LNCaP clone FGC (cell line): ENCODE measurements at regions not wholly inside any gene's neighbourhood (a gene's known extent, or its start where the extent isn't known, plus 50 kb on each side); places are given as distances from the start of the nearest gene placed in this dataset.

Source experiments
- DNase-seq: peaks from one replicate; pipeline ENCODE4 v3.0.0-alpha.2; 2011; ENCODE audit warnings: low read depth
- H3K4me3 ChIP-seq: 2 replicates; pipeline ENCODE4 v1.5.1; 2011; ENCODE audit warnings: mild to moderate bottlenecking, low read depth, low read length, control low read depth
- TF ChIP-seq, protein P1 (sequence below): IDR thresholded peaks from 2 replicates; pipeline ENCODE4 v1.5.1; 2012; ENCODE audit warnings: mild to moderate bottlenecking; ENCODE audit not compliant: control insufficient read depth, insufficient read depth; ENCODE audit errors: extremely low read depth

- TF ChIP-seq, protein P1, sequence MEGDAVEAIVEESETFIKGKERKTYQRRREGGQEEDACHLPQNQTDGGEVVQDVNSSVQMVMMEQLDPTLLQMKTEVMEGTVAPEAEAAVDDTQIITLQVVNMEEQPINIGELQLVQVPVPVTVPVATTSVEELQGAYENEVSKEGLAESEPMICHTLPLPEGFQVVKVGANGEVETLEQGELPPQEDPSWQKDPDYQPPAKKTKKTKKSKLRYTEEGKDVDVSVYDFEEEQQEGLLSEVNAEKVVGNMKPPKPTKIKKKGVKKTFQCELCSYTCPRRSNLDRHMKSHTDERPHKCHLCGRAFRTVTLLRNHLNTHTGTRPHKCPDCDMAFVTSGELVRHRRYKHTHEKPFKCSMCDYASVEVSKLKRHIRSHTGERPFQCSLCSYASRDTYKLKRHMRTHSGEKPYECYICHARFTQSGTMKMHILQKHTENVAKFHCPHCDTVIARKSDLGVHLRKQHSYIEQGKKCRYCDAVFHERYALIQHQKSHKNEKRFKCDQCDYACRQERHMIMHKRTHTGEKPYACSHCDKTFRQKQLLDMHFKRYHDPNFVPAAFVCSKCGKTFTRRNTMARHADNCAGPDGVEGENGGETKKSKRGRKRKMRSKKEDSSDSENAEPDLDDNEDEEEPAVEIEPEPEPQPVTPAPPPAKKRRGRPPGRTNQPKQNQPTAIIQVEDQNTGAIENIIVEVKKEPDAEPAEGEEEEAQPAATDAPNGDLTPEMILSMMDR = no peak
- H3K4me3 ChIP-seq = no peak overlapping the region
- no peak for DNase-seq
Measured at GRCh38 chr10:10961072-10961471, 56.6 kb upstream of the CELF2 start.

GRCh38 chr10:10967029-10967428 lies 50.6 kb upstream of the CELF2 start:
- H3K4me3 ChIP-seq = no peak overlapping the region
- TF ChIP-seq, protein P1 = no peak
- DNase-seq = peak; percentile 26

DNA sequence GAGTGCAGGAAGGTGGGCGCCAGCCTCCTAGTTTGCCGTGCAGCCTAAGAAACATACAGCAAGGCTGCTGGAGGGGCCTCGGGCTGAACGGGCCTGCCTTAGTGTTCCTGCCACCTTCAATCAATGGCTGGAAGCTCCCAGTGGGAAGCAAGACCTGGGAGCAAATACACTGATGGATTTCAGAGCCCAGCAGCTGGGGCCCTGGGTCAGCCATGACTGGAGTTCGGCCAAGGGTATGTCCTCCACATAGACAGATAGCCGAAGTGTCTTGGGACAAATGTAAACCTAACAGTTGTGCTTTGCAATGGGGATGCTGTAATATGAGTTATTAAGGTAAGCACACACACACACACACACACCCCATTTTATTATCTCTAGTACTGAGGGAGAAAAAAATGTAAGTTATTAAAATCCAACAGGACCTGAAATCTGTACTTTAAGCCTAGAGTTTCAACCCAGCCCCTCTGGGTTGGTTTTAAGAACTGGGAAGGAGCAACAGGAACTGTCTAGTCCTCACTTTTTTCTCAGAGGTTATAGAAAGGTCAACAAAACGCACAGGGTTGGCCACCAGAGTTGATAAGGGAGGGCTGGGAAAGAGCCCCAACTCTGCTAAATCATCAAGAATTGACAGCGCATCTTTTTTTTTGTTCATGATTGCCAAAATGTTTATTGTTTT lies 50.0 kb upstream of the CELF2 start:
- TF ChIP-seq, protein P1 = no peak
- DNase-seq = no peak
- H3K4me3 ChIP-seq = no peak overlapping the region
